ENCODE measurements at regions not wholly inside any gene's neighbourhood (a gene's known extent, or its start where the extent isn't known, plus 50 kb on each side); places are given as distances from the start of the nearest gene placed in this dataset.

DNA sequence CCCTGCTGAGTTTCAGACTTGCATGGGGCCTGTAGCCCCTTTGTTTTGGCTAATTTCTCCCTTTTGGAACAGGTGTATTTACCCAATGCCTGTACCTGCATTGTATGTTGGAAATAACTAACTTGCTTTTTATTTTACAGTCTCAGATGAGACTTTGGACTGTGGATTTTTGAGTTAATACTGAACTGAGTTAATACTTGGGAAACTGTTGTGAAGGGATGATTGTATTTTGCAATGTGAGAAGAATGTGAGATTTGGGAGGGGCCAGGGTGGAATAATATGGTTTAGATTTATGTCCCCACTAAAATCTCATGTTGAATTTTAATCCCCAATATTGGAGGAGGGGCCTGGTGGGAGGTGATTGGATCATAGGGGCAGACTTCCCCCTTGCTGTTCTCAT lies 99.1 kb upstream of the IRAK1BP1 start:
- TF ChIP-seq, protein P1, sequence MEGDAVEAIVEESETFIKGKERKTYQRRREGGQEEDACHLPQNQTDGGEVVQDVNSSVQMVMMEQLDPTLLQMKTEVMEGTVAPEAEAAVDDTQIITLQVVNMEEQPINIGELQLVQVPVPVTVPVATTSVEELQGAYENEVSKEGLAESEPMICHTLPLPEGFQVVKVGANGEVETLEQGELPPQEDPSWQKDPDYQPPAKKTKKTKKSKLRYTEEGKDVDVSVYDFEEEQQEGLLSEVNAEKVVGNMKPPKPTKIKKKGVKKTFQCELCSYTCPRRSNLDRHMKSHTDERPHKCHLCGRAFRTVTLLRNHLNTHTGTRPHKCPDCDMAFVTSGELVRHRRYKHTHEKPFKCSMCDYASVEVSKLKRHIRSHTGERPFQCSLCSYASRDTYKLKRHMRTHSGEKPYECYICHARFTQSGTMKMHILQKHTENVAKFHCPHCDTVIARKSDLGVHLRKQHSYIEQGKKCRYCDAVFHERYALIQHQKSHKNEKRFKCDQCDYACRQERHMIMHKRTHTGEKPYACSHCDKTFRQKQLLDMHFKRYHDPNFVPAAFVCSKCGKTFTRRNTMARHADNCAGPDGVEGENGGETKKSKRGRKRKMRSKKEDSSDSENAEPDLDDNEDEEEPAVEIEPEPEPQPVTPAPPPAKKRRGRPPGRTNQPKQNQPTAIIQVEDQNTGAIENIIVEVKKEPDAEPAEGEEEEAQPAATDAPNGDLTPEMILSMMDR (IDR thresholded peaks at IDR 0.05), result no peak
- no peak for TF ChIP-seq POLR2A (IDR thresholded peaks at IDR 0.05)

Measured in Peyer's patch (tissue), 4 donors.